ENCODE measurements at regions not wholly inside any gene's neighbourhood (a gene's known extent, or its start where the extent isn't known, plus 50 kb on each side); places are given as distances from the start of the nearest gene placed in this dataset.

- no peak for TF ChIP-seq EZH2 (IDR thresholded peaks at IDR 0.05; ENCODE audit: low read length)
- no peak for TF ChIP-seq CTCF (optimal IDR thresholded peaks at IDR 0.05 in 1 of 3, IDR thresholded peaks at IDR 0.05 in 1 of 3, conservative IDR thresholded peaks at IDR 0.05 in 1 of 3; ENCODE audit: extremely low read depth in 1 of 3, insufficient read depth in 2 of 3, low read length in 3 of 3)
These were observed 115.5 kb upstream of the IRF2BP2 start for GRCh38 chr1:234725177-234726132.
